ENCODE measurements at regions not wholly inside any gene's neighbourhood (a gene's known extent, or its start where the extent isn't known, plus 50 kb on each side); places are given as distances from the start of the nearest gene placed in this dataset.
"Not testable (repeated sequence)": the region's sequence is repeated elsewhere in the genome, so short reads cannot be mapped to it uniquely, and the experiment has no call there.

- no peak for TF ChIP-seq REST (IDR thresholded peaks at IDR 0.05; ENCODE audit: unreplicated experiment)
- TF ChIP-seq POLR2AphosphoS5 (IDR thresholded peaks at IDR 0.05; ENCODE audit: low read depth), result no peak
- no peak for TF ChIP-seq ZNF114 (CRISPR knock-in tag; IDR thresholded peaks at IDR 0.05)
- no peak for TF ChIP-seq EZH2 (IDR thresholded peaks at IDR 0.05; ENCODE audit: low read depth, unreplicated experiment)
- TF ChIP-seq JUNB (IDR thresholded peaks at IDR 0.05; ENCODE audit: unreplicated experiment), result no peak
- no peak for TF ChIP-seq ETS1 (IDR thresholded peaks at IDR 0.05)
Observed at GRCh38 chr5:117731446-117731845, 1156.8 kb upstream of the SEMA6A start (continued).

GRCh38 chr5:117720784-117721183 lies 1146.2 kb upstream of the SEMA6A start:
- not testable (repeated sequence) for H3K9me2 ChIP-seq (ENCODE audit: insufficient read depth); H3K27ac ChIP-seq (ENCODE audit: low read depth); H3K4me1 Mint-ChIP-seq; H3K4me3 ChIP-seq; H3K4me3 Mint-ChIP-seq; H3K36me3 ChIP-seq (ENCODE audit: insufficient read depth); H3F3A ChIP-seq (replicated peaks; ENCODE audit: low read depth); H3K27me3 Mint-ChIP-seq (ENCODE audit: insufficient read depth, low read depth, poor library complexity); H3K79me2 ChIP-seq (replicated peaks; ENCODE audit: insufficient read depth); H3K4me2 ChIP-seq; H3K27ac Mint-ChIP-seq; DNase-seq (ENCODE audit: low spot score); H3K4me1 ChIP-seq (ENCODE audit: insufficient read depth); H4K20me1 ChIP-seq (replicated peaks; ENCODE audit: insufficient read depth); H3K36me3 Mint-ChIP-seq (ENCODE audit: low read depth); H3K27me3 ChIP-seq (ENCODE audit: insufficient read depth); ATAC-seq; H2AFZ ChIP-seq
- H3K9me3 Mint-ChIP-seq, result peaks cover 20% of the 10 kb centered on the region

- no peaks in the 10 kb centered on the region; the same call in none of the 2 replicates for H3K36me3 ChIP-seq (ENCODE audit: insufficient read depth)
- H3K4me3 Mint-ChIP-seq, result no peak overlapping the region
- no peak overlapping the region for H3K4me3 ChIP-seq
- H3K27me3 ChIP-seq (ENCODE audit: insufficient read depth), result no peaks in the 10 kb centered on the region
- H3K4me2 ChIP-seq, result no peak overlapping the region
- no peaks in the 10 kb centered on the region for H4K20me1 ChIP-seq (replicated peaks; ENCODE audit: insufficient read depth)
- no peak for DNase-seq (ENCODE audit: low spot score)
- H3K4me1 ChIP-seq (ENCODE audit: insufficient read depth), result no peaks in the 10 kb centered on the region
- H3K27ac ChIP-seq (ENCODE audit: low read depth), result no peak overlapping the region
- ATAC-seq, result no peak
- H3K27me3 Mint-ChIP-seq (ENCODE audit: insufficient read depth, low read depth, poor library complexity), result no peaks in the 10 kb centered on the region
- no peaks in the 10 kb centered on the region for H3K9me2 ChIP-seq (ENCODE audit: insufficient read depth)
- H3K4me1 Mint-ChIP-seq, result no peaks in the 10 kb centered on the region
- H3K27ac Mint-ChIP-seq, result no peak overlapping the region
- peaks cover 13% of the 10 kb centered on the region; the same call in 2 of the 3 replicates for H3K36me3 Mint-ChIP-seq (ENCODE audit: low read depth)
- H3F3A ChIP-seq (replicated peaks; ENCODE audit: low read depth), result no peaks in the 10 kb centered on the region
- H3K9me3 Mint-ChIP-seq, result peaks cover 26% of the 10 kb centered on the region
- H2AFZ ChIP-seq, result no peak overlapping the region
- H3K79me2 ChIP-seq (replicated peaks; ENCODE audit: insufficient read depth), result no peaks in the 10 kb centered on the region
- TF ChIP-seq STAT1 (IDR thresholded peaks at IDR 0.05; ENCODE audit: unreplicated experiment) (no peak), REST (IDR thresholded peaks at IDR 0.05; ENCODE audit: unreplicated experiment) (no peak), ETS1 (IDR thresholded peaks at IDR 0.05) (no peak), ZNF114 (CRISPR knock-in tag; IDR thresholded peaks at IDR 0.05) (no peak)
Observed at GRCh38 chr5:117719413-117719812, 1144.8 kb upstream of the SEMA6A start.

All from GM23338 (cell line).